SH-SY5Y (cell line): ENCODE measurements at regions not wholly inside any gene's neighbourhood (a gene's known extent, or its start where the extent isn't known, plus 50 kb on each side); places are given as distances from the start of the nearest gene placed in this dataset.

ENCODE experiments used
- GATA2 ChIP-seq: IDR thresholded peaks from 2 replicates; pipeline ENCODE4 v1.6.1; 2011; ENCODE audit warnings: mild to moderate bottlenecking, low read depth, low read length
- GATA3 ChIP-seq: IDR thresholded peaks from 2 replicates; pipeline ENCODE4 v1.6.1; 2011; ENCODE audit warnings: low read depth, mild to moderate bottlenecking, low read length, moderate library complexity

GRCh38 chr7:67653856-67654454, 657.3 kb downstream of the TYW1 start:
- TF ChIP-seq GATA2 (no peak), GATA3 (no peak)
